ENCODE measurements at regions not wholly inside any gene's neighbourhood (a gene's known extent, or its start where the extent isn't known, plus 50 kb on each side); places are given as distances from the start of the nearest gene placed in this dataset.

DNA sequence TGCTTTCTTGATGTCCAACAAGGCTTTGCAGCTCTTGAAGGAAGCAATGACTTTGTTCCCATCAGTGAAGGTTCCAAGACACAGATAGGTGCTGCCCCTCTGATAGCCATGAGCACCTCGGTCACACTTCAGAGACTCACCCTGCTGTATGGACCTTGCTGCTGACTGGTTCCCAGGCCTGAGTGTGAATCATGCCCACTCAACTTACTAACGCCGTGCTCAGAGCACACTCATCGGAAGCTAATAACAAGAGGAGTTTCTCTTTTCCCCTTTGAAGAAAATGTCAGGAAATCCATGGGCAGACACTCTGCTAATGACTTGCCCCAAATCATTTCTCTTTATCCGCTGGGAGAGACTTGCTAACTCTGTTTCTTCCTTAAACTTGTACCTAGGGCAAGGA lies 83.8 kb upstream of the ARL4C start:
- DNase-seq (ENCODE audit: low spot score in 2 of 2) (no peak), ATAC-seq (no peak)
- Mint-ChIP-seq H3K9me3 (no peaks in the 10 kb centered on the region), H3K27ac (no peak overlapping the region), H3K36me3 (no peaks in the 10 kb centered on the region)

DNA sequence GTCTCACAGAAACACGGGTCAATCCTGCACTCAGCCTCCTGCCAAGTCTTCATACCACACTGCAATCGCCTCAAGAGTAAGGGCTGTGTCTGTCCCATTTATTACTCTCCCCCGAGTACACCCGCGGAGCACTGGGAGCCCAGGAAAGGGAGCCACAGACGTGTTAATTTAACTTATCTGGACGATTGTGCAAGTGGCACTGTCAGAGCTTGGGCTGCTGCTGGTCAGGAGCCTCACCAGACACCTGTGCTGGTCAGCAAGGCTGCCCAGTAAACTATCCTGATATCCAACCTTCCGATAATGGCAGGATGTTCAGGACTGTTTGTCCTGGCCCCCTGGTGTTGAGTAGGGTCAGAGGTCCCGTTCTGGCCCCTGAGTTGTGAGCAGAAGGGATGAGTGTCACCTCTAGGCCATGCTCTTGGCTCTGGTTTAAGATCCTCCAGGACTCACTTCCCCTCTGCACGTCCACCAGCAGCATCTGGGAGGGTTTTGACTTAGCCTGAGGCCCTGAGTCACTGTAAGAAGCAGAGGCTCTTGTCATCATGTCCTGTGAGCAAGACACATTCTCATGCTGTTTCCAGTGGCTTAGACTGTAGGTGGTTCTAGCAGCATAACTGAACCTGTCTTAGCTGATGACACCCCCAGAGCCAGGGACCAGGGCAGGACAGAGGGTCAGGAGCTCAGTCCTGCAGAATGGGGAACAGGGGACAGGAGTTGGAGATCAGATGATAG lies 82.5 kb upstream of the ARL4C start:
- Mint-ChIP-seq H3K9me3 (no peaks in the 10 kb centered on the region), H3K27ac (no peak overlapping the region), H3K36me3 (no peaks in the 10 kb centered on the region)
- DNase-seq (ENCODE audit: low spot score in 2 of 2) (no peak), ATAC-seq (no peak)

DNA sequence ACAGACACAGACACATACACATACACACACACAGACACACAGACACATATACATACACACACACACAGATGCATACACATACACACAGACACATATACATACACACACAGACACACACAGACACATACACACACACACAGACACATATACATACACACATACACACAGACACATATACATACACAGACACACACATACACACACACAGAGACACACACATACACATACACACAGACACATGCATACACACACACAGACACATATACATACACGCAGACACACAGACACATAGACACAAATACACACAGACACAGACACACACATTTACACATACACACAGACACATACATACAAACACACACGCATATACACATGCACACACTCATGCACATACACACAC lies 81.5 kb upstream of the ARL4C start:
- Mint-ChIP-seq H3K36me3 (no peaks in the 10 kb centered on the region), H3K27ac (no peak overlapping the region), H3K9me3 (no peaks in the 10 kb centered on the region)
- DNase-seq (ENCODE audit: low spot score in 2 of 2) (no peak), ATAC-seq (no peak)

DNA sequence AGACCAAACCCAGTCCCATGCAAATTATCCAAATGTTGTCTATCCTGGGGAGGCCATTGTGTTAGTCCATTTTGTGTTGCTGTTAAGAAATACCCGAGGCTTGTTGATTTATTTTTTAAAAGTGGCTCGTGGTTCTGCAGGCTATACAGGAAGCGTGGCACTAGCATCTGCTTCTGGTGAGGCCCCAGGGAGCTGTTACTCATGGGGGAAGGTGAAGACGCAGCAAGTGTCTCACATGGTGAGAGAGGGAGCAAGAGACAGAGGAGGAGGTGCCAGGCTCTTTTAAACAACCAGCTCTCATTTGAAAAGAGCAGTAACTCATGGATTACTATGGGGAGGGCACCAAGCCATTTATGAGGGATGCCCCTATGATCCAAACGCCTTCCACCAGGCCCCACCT lies 80.3 kb upstream of the ARL4C start:
- DNase-seq (ENCODE audit: low spot score in 2 of 2), result no peak
- Mint-ChIP-seq H3K9me3 (no peaks in the 10 kb centered on the region), H3K27ac (no peak overlapping the region), H3K36me3 (no peaks in the 10 kb centered on the region)
- ATAC-seq, result no peak

DNA sequence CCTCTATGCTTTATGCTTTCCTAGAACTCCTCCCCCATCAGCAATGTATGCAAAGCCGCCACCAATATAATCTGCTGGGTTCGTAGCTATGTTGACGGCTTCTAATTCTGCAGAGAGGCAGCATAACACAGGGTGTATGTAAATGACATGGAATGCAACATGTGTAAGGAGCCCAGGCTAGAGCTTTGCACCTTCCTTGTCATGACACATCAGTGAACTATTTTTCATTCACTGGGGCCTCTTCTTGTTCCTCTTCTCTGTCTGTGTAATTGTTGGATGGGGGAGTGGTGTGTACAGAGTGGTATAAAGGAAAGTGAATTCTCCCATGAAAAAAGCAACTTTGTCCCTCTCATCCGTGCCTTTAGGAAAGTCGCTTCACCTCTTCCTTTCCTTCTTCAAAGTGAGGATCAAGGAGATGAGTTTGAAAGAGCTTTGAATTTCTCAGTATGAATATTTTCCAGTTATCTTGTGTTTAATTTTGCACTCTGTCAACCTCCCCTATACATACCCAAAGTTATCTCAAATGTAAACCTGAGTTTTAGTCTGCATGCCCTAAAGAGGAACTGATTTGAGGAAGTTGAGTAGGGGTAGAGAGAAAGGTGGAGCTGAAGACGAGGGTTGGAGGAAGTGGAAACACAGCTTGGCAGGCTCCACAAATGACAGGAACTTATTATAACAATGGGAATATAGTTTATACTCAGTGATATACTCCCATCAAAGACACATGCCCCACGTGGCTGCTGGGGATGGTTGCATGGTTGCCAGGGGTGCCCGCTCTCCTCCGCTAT lies 74.9 kb upstream of the ARL4C start:
- H3K36me3 Mint-ChIP-seq, result no peaks in the 10 kb centered on the region
- no peak overlapping the region for H3K27ac Mint-ChIP-seq
- DNase-seq (ENCODE audit: low spot score in 2 of 2) (no peak), ATAC-seq (no peak)
- no peaks in the 10 kb centered on the region for H3K9me3 Mint-ChIP-seq

DNA sequence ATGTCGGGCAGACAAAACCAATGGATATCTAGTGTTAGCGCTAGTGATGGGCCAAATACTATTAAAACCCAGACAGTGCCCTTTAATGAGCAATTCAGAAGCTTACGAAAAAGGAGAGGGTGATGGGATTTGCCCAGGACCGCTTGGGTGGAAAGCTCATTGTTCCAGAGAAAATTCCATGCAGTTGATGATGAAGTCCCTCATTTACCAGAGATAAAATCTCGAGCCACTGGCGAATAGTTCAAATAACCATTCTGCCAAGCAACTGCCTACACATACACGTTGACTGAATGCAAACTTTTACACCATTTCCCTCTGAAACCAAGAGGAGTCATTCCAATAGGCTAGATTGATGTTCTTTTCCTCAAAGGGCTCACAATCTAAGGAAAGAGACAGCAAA lies 73.6 kb upstream of the ARL4C start:
- no peak overlapping the region for H3K27ac Mint-ChIP-seq

DNA sequence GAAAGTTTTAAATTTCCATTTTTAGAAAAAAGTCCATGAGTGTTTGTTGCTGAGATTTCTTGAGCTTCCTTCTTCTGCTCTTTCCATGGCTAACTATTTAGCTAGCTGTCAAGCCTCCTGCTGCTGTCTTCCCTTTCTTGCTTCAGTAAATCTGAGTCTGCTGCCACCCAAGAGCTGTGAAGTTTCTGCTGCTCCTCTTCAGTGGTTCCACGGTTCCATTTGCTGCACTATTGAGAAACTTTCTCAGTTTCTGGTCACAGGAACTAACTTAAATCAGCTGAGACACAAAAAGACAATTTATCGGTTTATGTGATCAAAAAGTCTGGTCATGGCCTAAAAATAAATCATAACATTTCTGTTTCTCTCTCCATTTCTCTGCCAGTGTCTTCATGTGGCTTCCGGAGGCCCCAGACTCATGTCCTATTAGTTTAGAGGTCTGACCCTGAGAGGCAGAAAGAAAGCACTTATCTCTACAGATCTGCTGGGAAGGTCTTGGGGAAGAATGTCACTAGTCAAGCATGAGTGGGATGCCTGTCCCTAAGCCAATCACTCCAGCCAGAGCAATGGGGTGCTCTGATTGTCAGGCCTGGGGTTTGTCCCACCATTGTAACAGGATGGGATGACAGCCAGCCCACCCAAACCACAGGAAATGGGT lies 73.0 kb upstream of the ARL4C start:
- ATAC-seq, result no peak
- peak overlapping the region in 1 of 2 donors; percentile 58 for H3K27ac Mint-ChIP-seq

More for the DNA sequence above, 73.6 kb upstream of the ARL4C start:
- Mint-ChIP-seq H3K9me3 (no peaks in the 10 kb centered on the region), H3K36me3 (no peaks in the 10 kb centered on the region)
- ATAC-seq, result no peak
- DNase-seq (ENCODE audit: low spot score in 2 of 2), result no peak

DNA sequence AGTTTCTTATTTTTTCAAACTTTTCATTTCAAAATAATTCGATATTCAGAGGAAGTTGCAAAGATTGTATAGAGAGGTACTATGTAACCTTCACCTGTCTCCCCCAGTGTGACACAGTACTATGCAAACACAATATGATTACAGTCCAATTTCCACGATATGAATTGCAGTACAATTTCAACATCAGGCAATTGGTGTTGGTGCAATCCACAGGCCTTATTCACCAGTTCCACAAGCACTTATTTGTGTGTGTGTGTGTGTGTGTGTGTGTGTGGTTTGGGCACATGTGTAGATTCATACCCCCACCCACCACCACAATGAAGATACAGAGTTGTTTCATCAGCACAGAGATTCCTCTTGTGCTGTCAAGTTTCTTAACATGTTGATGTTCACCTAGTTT lies 69.7 kb upstream of the ARL4C start:
- no peak for DNase-seq (ENCODE audit: low spot score in 2 of 2)
- H3K9me3 Mint-ChIP-seq, result peaks cover 0 to 2% of the 10 kb centered on the region in 2 donors
- ATAC-seq, result no peak
- H3K36me3 Mint-ChIP-seq, result peaks cover 0 to 2% of the 10 kb centered on the region in 2 donors
- no peak overlapping the region for H3K27ac Mint-ChIP-seq

More for the DNA sequence above, 73.0 kb upstream of the ARL4C start:
- Mint-ChIP-seq H3K9me3 (no peaks in the 10 kb centered on the region), H3K36me3 (no peaks in the 10 kb centered on the region)
- no peak for DNase-seq (ENCODE audit: low spot score in 2 of 2)

DNA sequence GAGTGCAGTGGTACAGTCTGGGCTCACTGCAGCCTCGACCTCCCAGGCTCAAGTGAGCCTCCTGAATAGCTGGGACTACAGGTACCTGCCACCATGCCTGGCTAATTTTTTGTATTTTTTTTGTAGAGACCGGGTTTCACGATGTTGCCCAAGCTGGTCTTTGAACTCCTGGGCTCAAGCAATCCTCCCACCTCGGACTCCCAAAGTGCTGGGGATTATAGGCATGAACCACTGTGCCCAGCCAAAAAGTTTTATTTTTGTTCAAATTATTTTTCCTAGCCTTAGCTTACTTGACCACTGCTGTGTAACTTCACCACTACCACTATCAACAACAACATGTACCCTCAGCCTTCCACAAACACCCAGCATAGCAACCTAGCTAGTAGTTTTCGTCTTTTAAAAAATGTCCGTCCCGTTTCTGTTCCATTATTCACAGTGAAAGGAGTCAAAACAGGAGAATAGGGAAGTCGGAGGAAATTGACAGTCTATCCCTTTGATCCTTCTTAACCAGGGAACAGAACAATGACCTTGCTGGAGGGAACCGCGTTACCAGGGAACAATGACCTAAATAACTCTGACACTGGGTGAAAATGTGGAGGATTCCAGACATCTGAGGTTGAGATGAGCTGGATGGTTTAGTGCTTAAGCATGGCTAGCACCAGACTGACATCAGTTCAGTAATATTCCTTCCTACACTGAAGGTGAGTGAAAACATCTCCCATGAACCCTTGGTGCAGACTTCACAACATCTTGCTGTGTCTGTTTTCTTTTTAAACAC lies 69.2 kb upstream of the ARL4C start:
- peaks cover 0 to 7% of the 10 kb centered on the region in 2 donors for H3K36me3 Mint-ChIP-seq
- no peak for ATAC-seq
- DNase-seq (ENCODE audit: low spot score in 2 of 2), result no peak
- no peak overlapping the region for H3K27ac Mint-ChIP-seq
- peaks cover 0 to 8% of the 10 kb centered on the region in 2 donors for H3K9me3 Mint-ChIP-seq

DNA sequence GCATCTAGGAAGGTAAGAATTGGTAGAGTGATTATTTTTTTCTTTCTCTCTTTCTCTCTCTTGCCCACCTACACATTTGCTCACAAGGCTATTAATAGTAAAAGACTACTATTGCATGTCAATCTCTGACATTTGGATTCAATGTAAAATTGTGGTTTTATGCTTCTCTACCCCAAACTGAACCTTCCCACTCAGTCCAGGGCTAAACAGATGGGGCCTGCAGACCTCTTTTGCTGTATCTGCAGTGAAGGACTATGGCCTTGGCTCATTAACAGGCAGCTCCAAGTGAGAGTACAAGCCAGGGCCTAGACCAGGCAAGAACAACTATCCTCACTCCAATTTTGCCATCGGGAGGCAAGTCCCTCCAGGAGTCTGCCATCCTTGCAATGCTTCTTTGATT lies 68.3 kb upstream of the ARL4C start:
- H3K9me3 Mint-ChIP-seq, result peaks cover 0 to 9% of the 10 kb centered on the region in 2 donors
- no peak for ATAC-seq
- no peak for DNase-seq (ENCODE audit: low spot score in 2 of 2)
- H3K27ac Mint-ChIP-seq, result no peak overlapping the region
- peaks cover 0 to 8% of the 10 kb centered on the region in 2 donors for H3K36me3 Mint-ChIP-seq

DNA sequence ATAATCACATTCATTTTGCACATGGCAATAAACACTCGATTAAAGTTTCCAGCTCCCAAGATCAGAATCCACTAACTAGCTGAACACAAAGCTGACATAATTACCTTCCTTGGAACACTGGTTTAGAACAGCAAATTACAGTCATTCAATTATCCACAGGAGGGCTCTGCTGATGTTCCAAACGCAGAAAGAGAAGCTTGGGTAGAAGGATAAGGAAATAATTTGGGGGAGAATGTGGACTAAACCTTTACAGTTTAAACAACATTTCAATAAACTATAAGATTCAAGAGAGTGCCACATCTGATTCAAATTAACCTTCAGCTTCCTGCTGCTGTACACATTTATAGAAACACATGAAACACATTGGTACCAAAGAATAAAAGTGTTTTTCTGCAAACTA lies 67.8 kb upstream of the ARL4C start:
- no peak for DNase-seq (ENCODE audit: low spot score in 2 of 2)
- ATAC-seq, result no peak
- H3K27ac Mint-ChIP-seq, result no peak overlapping the region
- H3K36me3 Mint-ChIP-seq, result peaks cover 0 to 8% of the 10 kb centered on the region in 2 donors
- H3K9me3 Mint-ChIP-seq, result peaks cover 0 to 9% of the 10 kb centered on the region in 2 donors

DNA sequence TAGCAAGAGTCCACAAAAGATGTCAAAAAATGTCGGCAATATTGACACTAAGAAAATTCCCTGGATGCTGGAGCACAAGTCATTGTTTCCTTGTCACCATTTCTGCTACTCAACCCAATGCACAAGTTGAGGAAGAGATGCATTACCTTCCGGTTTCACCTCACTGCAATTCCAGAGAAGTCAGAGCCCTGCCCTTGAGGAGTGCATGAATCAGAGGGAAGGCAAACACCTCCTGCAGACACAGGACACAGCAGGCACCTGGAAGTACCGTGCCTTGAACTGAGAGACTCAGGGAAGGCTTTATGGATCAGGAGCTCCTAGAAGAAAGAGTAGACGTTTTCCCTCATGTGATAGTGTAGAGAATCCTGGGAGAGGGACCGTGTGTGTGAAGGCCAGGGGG lies 62.7 kb upstream of the ARL4C start:
- ATAC-seq (no peak), DNase-seq (ENCODE audit: low spot score in 2 of 2) (no peak)
- H3K9me3 Mint-ChIP-seq, result peaks cover 3 to 9% of the 10 kb centered on the region in 2 donors
- H3K36me3 Mint-ChIP-seq, result peaks cover 0 to 8% of the 10 kb centered on the region in 2 donors
- no peak overlapping the region for H3K27ac Mint-ChIP-seq

DNA sequence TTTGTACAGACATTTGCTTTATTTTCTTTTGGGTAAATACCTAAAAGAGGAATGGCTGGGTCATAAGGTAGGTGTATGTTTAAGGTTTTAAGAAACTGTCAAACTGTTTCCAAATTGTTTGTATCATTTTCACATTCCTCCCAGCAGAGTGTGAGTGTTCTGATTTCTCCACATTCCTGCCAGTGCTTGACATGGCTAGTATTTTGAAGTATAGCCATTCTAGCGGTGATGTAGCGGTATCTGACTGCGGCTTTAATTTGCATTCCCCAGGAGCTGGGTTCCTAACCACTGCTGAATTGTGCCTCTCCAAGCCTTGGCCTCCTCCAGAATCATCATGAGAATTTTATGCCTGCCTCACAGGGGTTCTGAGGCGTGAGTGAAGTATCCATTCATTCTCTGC lies 61.8 kb upstream of the ARL4C start:
- H3K36me3 Mint-ChIP-seq, result peaks cover 0 to 8% of the 10 kb centered on the region in 2 donors
- DNase-seq (ENCODE audit: low spot score in 2 of 2) (no peak), ATAC-seq (no peak)
- peaks cover 3 to 9% of the 10 kb centered on the region in 2 donors for H3K9me3 Mint-ChIP-seq
- H3K27ac Mint-ChIP-seq, result no peak overlapping the region

DNA sequence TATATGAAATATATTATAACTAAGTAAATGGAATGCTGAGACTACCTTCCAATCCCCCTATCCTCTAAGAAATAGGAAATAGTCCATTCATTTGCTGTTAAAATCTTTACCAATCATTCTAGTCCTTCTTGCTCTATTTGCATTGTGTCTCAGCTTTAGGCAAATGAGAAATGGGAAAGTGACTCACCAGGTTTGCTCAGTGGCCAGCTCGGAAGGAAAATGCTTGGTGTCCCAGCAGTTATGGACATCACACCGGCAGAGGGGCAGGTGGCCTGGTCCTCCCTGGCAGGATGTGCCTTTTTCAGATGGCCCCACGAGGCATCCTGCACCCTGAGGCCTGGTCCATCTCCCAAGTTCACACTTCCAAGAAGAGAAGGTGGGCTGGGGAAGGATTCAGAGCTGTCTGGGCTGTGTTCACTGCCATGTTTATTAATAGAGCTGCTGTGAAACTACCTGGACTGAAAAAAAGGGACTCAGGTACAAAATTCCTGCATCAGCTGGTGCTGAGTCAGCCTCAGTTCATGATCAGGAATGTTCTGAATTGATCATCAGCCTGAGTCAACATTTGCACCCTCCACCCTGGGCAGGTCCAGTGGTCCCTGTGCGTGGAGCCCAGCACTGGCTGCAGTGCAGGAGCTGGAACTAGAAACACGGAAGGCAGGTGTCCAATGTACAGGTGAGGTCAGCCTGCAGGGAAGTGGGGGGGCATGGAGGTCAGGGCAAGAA lies 60.1 kb upstream of the ARL4C start:
- no peak for DNase-seq (ENCODE audit: low spot score in 2 of 2)
- ATAC-seq, result no peak
- H3K36me3 Mint-ChIP-seq, result peaks cover 0 to 8% of the 10 kb centered on the region in 2 donors
- H3K27ac Mint-ChIP-seq, result no peak overlapping the region
- peaks cover 3 to 9% of the 10 kb centered on the region in 2 donors for H3K9me3 Mint-ChIP-seq

DNA sequence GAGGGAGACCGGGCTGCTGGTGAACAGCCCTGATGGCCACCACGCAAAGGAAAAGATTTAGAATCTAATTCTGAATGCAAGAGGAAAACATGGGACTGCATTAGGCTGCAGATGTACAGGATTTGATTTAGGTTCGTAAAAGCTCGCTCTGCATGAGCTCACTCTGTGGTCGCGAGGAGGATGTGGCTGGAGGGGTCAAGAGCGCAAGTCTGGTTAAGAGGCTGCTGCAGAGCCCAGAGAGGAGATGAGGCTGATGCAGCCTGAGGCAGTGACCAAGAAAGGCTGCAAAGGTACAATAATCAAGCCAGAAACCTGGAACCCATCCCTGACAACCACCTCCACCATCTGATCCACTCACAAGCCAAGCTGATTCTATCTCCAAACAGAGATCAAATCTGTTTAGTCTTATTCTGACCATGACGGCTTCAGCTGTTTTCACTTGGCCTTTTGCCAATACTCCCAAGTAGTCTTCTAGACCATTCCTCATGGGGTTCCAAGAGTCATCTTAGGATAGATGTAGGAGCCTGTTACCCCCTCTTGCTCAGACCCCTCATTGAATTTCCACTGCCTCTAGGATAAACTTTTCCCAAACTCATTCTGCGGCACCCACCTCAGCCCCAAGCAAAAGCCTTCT lies 58.9 kb upstream of the ARL4C start:
- no peak for ATAC-seq
- Mint-ChIP-seq H3K27ac (no peak overlapping the region), H3K9me3 (peaks cover 0 to 3% of the 10 kb centered on the region in 2 donors), H3K36me3 (no peaks in the 10 kb centered on the region)
- no peak for DNase-seq (ENCODE audit: low spot score in 2 of 2)

DNA sequence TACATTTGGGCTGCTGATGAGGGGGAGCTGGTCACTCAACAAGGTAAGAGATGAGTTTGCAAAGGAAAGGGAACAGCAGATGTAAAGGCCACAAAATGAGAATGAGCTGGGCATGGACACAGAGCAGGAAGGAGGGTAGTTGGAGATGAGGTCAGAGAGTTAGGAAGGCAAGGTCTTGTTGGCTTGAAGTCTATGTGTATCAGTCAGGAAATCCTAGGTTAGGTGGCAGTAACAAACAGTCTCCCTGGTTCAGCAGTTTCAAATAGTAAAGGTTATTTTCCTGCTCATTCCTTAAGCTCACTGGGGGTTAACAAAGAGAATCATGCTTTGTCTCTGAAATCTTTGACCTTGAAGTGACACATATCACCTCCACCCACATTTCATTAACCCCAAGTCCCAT lies 58.3 kb upstream of the ARL4C start:
- Mint-ChIP-seq H3K27ac (no peak overlapping the region), H3K9me3 (peaks cover 0 to 3% of the 10 kb centered on the region in 2 donors), H3K36me3 (no peaks in the 10 kb centered on the region)
- DNase-seq (ENCODE audit: low spot score in 2 of 2) (no peak), ATAC-seq (no peak)

All from activated naive CD4-positive, alpha-beta T cell treated with anti-CD3 and anti-CD28 coated beads, Interleukin-2, amount 50 U/mL, for 72 hours (primary cell).